ENCODE measurements at regions not wholly inside any gene's neighbourhood (a gene's known extent, or its start where the extent isn't known, plus 50 kb on each side); places are given as distances from the start of the nearest gene placed in this dataset.

GRCh38 chr13:107190065-107190464 lies 622.1 kb upstream of the ARGLU1 start:
- no peaks in the 10 kb centered on the region for H3K27me3 ChIP-seq (ENCODE audit: control insufficient read depth, insufficient read depth, low read length, poor library complexity, severe bottlenecking)
- peaks cover 25% of the 10 kb centered on the region for H3K27me3 Mint-ChIP-seq (ENCODE audit: insufficient read depth)
- no peaks in the 10 kb centered on the region for H3K36me3 Mint-ChIP-seq (ENCODE audit: low read depth)
- no peak overlapping the region for H3K27ac Mint-ChIP-seq
- H3K9me3 ChIP-seq (ENCODE audit: control insufficient read depth, low read length), result peaks cover 9% of the 10 kb centered on the region
- no peaks in the 10 kb centered on the region for H3K36me3 ChIP-seq (ENCODE audit: control insufficient read depth, insufficient read depth, low read length)
- H3K4me1 ChIP-seq (ENCODE audit: control insufficient read depth, insufficient read depth, low read length), result no peaks in the 10 kb centered on the region
- no peak for DNase-seq
- peaks cover 14% of the 10 kb centered on the region for H3K4me1 Mint-ChIP-seq
- TF ChIP-seq, protein P1, sequence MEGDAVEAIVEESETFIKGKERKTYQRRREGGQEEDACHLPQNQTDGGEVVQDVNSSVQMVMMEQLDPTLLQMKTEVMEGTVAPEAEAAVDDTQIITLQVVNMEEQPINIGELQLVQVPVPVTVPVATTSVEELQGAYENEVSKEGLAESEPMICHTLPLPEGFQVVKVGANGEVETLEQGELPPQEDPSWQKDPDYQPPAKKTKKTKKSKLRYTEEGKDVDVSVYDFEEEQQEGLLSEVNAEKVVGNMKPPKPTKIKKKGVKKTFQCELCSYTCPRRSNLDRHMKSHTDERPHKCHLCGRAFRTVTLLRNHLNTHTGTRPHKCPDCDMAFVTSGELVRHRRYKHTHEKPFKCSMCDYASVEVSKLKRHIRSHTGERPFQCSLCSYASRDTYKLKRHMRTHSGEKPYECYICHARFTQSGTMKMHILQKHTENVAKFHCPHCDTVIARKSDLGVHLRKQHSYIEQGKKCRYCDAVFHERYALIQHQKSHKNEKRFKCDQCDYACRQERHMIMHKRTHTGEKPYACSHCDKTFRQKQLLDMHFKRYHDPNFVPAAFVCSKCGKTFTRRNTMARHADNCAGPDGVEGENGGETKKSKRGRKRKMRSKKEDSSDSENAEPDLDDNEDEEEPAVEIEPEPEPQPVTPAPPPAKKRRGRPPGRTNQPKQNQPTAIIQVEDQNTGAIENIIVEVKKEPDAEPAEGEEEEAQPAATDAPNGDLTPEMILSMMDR (conservative IDR thresholded peaks at IDR 0.05), result no peak
- WGBS, 2 experiments (ENCODE audit: insufficient coverage in 1 of 2, insufficient read length in 1 of 2), result 80 to 85% methylated on average over 1 of the region's 1 CpG
- H3K4me3 Mint-ChIP-seq, result no peak overlapping the region
- H3K9ac ChIP-seq (ENCODE audit: extremely low read depth, low read length, poor library complexity, severe bottlenecking), result no peak overlapping the region
- H3K4me3 ChIP-seq (ENCODE audit: low read length), result no peak overlapping the region
- peaks cover 14% of the 10 kb centered on the region for H3K9me3 Mint-ChIP-seq
- H3K27ac ChIP-seq (ENCODE audit: low read depth, low read length), result no peak overlapping the region

GRCh38 chr13:107185889-107186288 lies 618.0 kb upstream of the ARGLU1 start:
- Mint-ChIP-seq H3K4me1 (peaks cover 5% of the 10 kb centered on the region), H3K9me3 (peaks cover 5% of the 10 kb centered on the region), H3K4me3 (no peak overlapping the region), H3K36me3 (ENCODE audit: low read depth) (no peaks in the 10 kb centered on the region), H3K27ac (no peak overlapping the region), H3K27me3 (ENCODE audit: insufficient read depth) (peaks cover 6% of the 10 kb centered on the region)
- Histone ChIP-seq H3K9ac (ENCODE audit: extremely low read depth, low read length, poor library complexity, severe bottlenecking) (no peak overlapping the region), H3K36me3 (ENCODE audit: control insufficient read depth, insufficient read depth, low read length) (no peaks in the 10 kb centered on the region), H3K9me3 (ENCODE audit: control insufficient read depth, low read length) (no peaks in the 10 kb centered on the region), H3K4me3 (ENCODE audit: low read length) (no peak overlapping the region), H3K27me3 (ENCODE audit: control insufficient read depth, insufficient read depth, low read length, poor library complexity, severe bottlenecking) (no peaks in the 10 kb centered on the region), H3K27ac (ENCODE audit: low read depth, low read length) (no peak overlapping the region), H3K4me1 (ENCODE audit: control insufficient read depth, insufficient read depth, low read length) (no peaks in the 10 kb centered on the region)
- DNase-seq, result no peak
- TF ChIP-seq, protein P1 (conservative IDR thresholded peaks at IDR 0.05), result no peak
- 94 to 96% methylated on average over 4 of the region's 4 CpGs for WGBS, 2 experiments (ENCODE audit: insufficient coverage in 1 of 2, insufficient read length in 1 of 2)

DNA sequence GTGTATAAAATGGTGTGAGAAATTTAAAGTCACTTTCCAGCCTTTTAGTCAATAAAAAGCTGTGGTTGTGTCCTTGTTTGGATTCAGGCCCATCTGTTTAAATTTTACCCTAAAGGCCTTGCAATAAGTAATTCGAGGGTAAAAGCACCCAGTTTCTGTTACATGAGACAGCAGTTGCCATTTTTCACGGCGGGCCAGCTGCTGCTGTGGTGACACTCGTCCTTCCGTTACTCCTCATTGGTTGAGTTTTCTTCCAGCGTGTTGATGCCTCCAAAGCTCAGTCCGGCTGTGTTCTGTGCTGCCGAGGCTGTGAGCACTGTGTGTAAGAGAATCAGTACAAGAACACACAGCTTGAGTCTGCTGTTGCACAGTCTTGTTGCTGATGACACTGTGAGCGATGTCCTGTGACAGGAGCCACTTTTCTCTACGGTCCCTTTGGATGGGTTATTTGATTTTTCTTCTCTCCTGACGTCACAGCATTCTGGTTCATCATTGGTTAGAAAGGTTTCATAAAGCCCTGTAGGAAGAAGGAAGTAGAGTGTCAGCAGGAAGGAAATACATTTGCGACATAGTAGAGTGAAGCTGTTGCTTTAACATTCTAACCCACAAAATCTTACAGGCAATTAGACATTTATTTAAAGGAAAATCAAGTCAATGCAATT lies 602.5 kb upstream of the ARGLU1 start:
- H3K4me1 ChIP-seq (ENCODE audit: control insufficient read depth, insufficient read depth, low read length), result no peaks in the 10 kb centered on the region
- Mint-ChIP-seq H3K4me1 (no peaks in the 10 kb centered on the region), H3K4me3 (no peak overlapping the region), H3K36me3 (ENCODE audit: low read depth) (no peaks in the 10 kb centered on the region), H3K27ac (no peak overlapping the region), H3K9me3 (no peaks in the 10 kb centered on the region), H3K27me3 (ENCODE audit: insufficient read depth) (no peaks in the 10 kb centered on the region)
- no peak overlapping the region for H3K4me3 ChIP-seq (ENCODE audit: low read length)
- H3K27ac ChIP-seq (ENCODE audit: low read depth, low read length), result no peak overlapping the region
- TF ChIP-seq, protein P1 (conservative IDR thresholded peaks at IDR 0.05), result no peak
- H3K9ac ChIP-seq (ENCODE audit: extremely low read depth, low read length, poor library complexity, severe bottlenecking), result no peak overlapping the region
- no peaks in the 10 kb centered on the region for H3K27me3 ChIP-seq (ENCODE audit: control insufficient read depth, insufficient read depth, low read length, poor library complexity, severe bottlenecking)
- no peaks in the 10 kb centered on the region for H3K36me3 ChIP-seq (ENCODE audit: control insufficient read depth, insufficient read depth, low read length)
- H3K9me3 ChIP-seq (ENCODE audit: control insufficient read depth, low read length), result no peaks in the 10 kb centered on the region
- DNase-seq, result no peak
- WGBS, 2 experiments (ENCODE audit: insufficient coverage in 1 of 2, insufficient read length in 1 of 2), result 92 to 95% methylated on average over 10 to 11 of the region's 12 CpGs
